IPS-20b (cell line): ENCODE measurements at regions not wholly inside any gene's neighbourhood (a gene's known extent, or its start where the extent isn't known, plus 50 kb on each side); places are given as distances from the start of the nearest gene placed in this dataset.

ENCODE experiments used
- H3K27ac ChIP-seq: one replicate; pipeline ENCODE4 v1.5.1; 2013; ENCODE audit warnings: low read length
- H3K27me3 ChIP-seq: 2 replicates; pipeline ENCODE4 v1.6.1; 2013; ENCODE audit warnings: mild to moderate bottlenecking, low read length, inconsistent platforms; ENCODE audit not compliant: insufficient read depth
- H3K36me3 ChIP-seq: 2 replicates; pipeline ENCODE4 v1.6.1; 2013; ENCODE audit warnings: low read depth, mild to moderate bottlenecking, inconsistent platforms, low read length, moderate library complexity; ENCODE audit not compliant: insufficient read depth
- H3K4me1 ChIP-seq: 2 replicates; pipeline ENCODE4 v1.6.1; 2013; ENCODE audit warnings: mild to moderate bottlenecking, control low read depth, inconsistent platforms, low read length, moderate library complexity; ENCODE audit not compliant: insufficient read depth
- H3K4me3 ChIP-seq: 2 replicates; pipeline ENCODE4 v1.5.1; 2013; ENCODE audit warnings: mild to moderate bottlenecking, low read length, inconsistent platforms
- H3K9ac ChIP-seq: 2 replicates; pipeline ENCODE4 v1.6.1; 2013; ENCODE audit warnings: low read depth, mild to moderate bottlenecking, inconsistent platforms, low read length, moderate library complexity
- H3K9me3 ChIP-seq: 2 replicates; pipeline ENCODE4 v1.6.1; 2013; ENCODE audit warnings: mild to moderate bottlenecking, low read depth, low read length, inconsistent platforms; ENCODE audit not compliant: insufficient read depth

DNA sequence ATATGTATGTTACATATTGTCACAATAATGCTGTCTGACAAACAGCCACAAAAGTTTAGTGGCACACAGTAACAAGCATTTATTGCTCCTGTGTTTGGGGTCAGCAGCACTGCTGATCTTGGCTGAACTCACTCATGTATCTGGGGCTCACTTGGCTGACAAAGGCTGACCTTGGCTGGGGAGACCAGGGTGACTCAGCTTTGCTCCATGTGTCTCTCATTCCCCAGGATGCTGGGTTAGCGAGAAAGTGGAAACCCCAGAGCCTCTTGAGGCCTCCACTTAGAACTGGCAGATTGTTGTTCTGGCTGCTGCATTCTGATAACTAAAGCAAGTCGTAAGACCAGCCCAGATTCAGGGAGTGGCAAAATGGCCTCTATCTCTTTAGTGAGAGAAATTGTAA lies 217.3 kb upstream of the HABP2 start:
- Histone ChIP-seq H3K9me3 (peaks cover 5% of the 10 kb centered on the region; the same call in 1 of the 2 replicates), H3K36me3 (no peaks in the 10 kb centered on the region), H3K9ac (no peak overlapping the region), H3K4me3 (no peak overlapping the region), H3K27ac (no peak overlapping the region), H3K27me3 (no peaks in the 10 kb centered on the region), H3K4me1 (0 out of 2 replicates have a peak, but pooled peaks cover 4% of the 10 kb centered on the region)

DNA sequence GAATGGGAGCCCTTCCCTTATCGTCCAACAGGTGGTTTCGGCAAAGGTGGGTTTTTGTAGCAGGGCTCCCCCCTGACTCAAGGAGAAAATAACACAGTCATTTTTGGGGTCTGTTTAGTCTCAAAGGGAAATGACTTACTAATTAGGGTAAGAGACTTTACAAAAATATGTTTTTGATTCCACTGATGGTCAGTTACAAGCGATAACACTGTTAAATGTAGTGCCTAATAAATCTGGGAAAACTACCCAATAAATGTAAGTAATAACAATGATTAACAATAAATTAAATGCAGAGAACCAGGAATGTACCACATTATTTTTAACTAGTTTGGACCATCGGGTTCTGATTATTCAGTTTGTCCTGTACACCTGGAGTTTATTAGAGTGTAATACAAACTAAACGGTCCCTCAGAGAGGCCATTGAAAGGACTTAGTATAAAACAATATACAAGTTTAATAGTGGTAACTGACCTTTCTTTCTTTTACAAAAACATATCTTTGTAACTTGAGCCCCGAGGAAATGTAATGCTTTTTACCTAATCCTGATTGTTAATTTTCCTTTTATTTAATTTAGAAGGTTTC lies 216.2 kb upstream of the HABP2 start:
- no peaks in the 10 kb centered on the region for H3K36me3 ChIP-seq
- H3K4me1 ChIP-seq, result 0 out of 2 replicates have a peak, but pooled peaks cover 4% of the 10 kb centered on the region
- H3K9me3 ChIP-seq, result peaks cover 5% of the 10 kb centered on the region; the same call in 1 of the 2 replicates
- no peak overlapping the region for H3K4me3 ChIP-seq
- no peak overlapping the region for H3K27ac ChIP-seq
- no peaks in the 10 kb centered on the region for H3K27me3 ChIP-seq
- no peak overlapping the region for H3K9ac ChIP-seq

DNA sequence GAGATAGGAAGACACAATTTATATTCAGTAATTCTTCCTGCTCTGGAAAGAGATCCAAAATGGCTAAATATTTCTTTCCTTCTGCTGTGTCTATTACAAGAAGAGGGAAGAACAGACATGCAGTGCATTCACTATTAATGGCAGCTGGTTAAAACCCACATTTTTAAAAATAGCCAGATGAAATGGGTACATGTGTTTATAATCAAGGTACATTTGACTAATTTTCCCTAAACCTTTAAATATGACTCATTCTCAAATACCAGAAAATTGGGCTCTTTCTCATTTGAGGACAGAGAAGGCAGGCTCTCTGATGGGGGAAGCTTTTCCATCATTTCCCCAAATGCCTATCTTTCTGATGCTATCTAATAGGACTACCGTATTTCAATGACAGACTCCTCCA lies 215.7 kb upstream of the HABP2 start:
- peaks cover 5% of the 10 kb centered on the region; the same call in 1 of the 2 replicates for H3K9me3 ChIP-seq
- H3K27me3 ChIP-seq, result no peaks in the 10 kb centered on the region
- H3K4me1 ChIP-seq, result 0 out of 2 replicates have a peak, but pooled peaks cover 4% of the 10 kb centered on the region
- no peak overlapping the region for H3K27ac ChIP-seq
- H3K4me3 ChIP-seq, result no peak overlapping the region
- no peak overlapping the region for H3K9ac ChIP-seq
- H3K36me3 ChIP-seq, result no peaks in the 10 kb centered on the region

DNA sequence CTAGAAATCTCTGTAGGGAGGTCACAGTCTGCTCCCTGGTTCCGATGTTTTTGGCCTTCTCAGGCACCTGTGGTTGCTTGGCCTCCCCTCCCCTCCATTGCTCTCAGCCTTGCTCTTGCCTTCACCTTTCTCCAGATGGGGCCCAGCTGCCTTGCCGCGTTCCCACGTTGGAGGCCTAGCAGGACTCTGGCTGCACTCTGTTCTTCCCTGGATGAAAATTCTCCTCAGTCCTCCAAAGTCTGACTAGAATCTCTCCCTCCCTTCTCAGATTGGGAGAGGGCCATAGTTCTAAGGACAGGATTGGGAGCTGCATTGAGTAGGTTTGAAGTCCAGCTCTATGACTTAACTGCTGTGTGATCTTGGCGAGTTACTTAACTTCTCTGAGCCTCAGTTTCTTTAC lies 213.7 kb upstream of the HABP2 start:
- H3K4me1 ChIP-seq, result 0 out of 2 replicates have a peak, but pooled peaks cover 4% of the 10 kb centered on the region
- H3K4me3 ChIP-seq, result no peak overlapping the region
- H3K9me3 ChIP-seq, result peaks cover 3% of the 10 kb centered on the region; the same call in 1 of the 2 replicates
- no peak overlapping the region for H3K27ac ChIP-seq
- H3K9ac ChIP-seq, result no peak overlapping the region
- no peaks in the 10 kb centered on the region for H3K36me3 ChIP-seq
- H3K27me3 ChIP-seq, result no peaks in the 10 kb centered on the region

DNA sequence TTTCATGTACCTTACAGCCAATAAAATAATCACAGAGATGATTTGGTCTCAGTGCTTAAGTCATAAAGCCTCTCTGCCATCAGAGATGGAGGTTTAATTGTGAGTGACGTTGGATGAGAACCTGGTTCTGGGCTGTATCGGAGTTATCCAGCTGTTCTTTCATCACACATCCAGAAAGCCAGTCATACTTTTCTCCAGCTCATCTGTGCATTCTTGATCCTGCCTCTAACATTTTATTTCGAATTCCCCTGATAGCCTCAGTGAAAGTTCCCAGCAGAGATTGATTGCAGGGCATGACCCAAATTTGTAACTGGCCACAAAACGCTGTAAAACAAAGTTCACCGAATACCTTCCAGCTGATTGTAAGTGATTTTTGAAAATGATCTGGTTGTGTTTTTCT lies 212.6 kb upstream of the HABP2 start:
- Histone ChIP-seq H3K27me3 (no peaks in the 10 kb centered on the region), H3K9me3 (no peaks in the 10 kb centered on the region)

DNA sequence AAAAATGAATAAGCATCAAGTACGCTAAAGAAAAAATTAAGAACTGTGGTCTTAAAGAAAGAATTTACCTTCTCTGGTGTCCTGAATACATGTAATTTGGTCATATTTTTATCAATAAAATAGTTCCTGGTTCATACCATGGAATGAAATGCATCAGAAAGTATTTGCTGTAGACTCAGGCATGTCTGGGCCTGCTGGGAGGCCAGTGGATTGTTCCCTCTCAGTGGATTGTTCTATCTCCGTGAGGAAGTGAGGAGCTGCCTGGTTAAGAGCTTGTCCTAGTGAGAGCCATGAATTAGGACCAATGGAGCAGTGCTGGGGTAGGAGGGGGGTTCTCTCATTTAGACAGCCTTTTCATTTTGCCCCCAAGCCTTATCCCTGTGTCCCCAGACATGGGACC lies 211.7 kb upstream of the HABP2 start:
- Histone ChIP-seq H3K27me3 (no peaks in the 10 kb centered on the region), H3K9ac (no peak overlapping the region), H3K9me3 (no peaks in the 10 kb centered on the region), H3K4me3 (no peak overlapping the region), H3K36me3 (no peaks in the 10 kb centered on the region), H3K27ac (no peak overlapping the region), H3K4me1 (peaks cover 8% of the 10 kb centered on the region; the same call in 1 of the 2 replicates)

More for the DNA sequence above, 212.6 kb upstream of the HABP2 start:
- Histone ChIP-seq H3K4me3 (no peak overlapping the region), H3K4me1 (peaks cover 3% of the 10 kb centered on the region; the same call in 1 of the 2 replicates), H3K36me3 (no peaks in the 10 kb centered on the region), H3K27ac (no peak overlapping the region), H3K9ac (no peak overlapping the region)

DNA sequence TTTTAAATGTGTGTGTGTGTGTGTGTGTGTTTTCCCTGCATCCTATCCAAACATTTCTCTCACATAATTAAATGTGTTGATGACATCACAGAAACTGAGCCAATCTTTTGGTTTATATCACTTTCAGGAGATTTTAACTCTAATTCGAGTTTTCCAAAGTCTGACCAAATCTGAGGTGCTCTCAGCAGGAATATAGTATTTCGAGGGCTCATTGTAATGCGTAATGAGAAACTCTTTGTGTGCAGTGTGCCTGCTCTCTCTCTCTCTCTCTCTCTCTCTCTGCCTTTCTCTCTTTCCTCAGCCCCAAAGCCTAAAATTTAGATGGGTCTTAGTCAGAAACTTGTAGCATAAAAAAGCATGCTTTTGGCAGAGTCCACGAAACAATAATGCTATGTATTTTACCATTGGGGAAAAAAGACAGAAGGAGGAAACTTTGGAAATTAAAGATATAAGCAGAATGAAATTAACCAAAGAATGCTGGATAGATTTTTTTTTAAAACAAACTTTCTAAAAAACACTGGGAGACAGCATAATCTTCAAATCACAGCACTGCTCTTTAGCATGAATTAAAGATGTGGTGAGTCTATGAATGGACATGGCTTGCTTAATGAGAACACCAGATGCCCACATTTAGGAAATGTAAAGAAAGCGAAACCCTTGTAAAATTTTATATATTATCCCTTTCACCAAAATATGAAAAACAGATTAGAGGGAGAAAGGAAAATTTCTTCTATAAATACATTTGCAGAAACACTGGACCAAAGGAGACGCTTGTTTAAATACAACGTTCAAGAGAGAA lies 206.8 kb upstream of the HABP2 start:
- Histone ChIP-seq H3K9ac (no peak overlapping the region), H3K27ac (no peak overlapping the region), H3K27me3 (0 out of 2 replicates have a peak, but pooled peaks cover 3% of the 10 kb centered on the region), H3K9me3 (no peaks in the 10 kb centered on the region), H3K4me3 (peak overlapping the region; percentile 2; the same call in 1 of the 2 replicates), H3K4me1 (peaks cover 8% of the 10 kb centered on the region; the same call in 1 of the 2 replicates), H3K36me3 (no peaks in the 10 kb centered on the region)

DNA sequence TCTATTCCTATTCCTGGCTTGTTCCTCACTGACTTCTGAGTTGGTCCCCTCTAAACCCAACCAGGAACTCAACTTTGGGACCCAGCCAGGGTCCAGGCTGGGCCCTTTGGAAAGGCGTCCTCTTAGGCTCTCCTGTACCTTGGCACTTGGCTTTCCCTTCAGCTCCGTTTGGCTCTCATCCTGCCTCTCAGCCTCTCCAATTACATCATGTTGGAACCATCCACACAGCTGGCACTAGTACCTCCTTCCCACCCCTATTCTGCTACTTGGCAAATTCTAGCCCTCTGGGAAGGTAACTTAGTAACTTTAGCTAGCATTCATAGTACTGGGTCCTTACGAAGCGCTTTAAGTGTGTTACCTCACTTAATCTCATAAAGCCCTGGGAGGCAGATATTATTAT lies 205.3 kb upstream of the HABP2 start:
- Histone ChIP-seq H3K27ac (no peak overlapping the region), H3K27me3 (0 out of 2 replicates have a peak, but pooled peaks cover 3% of the 10 kb centered on the region), H3K9me3 (no peaks in the 10 kb centered on the region), H3K9ac (no peak overlapping the region), H3K4me3 (no peak overlapping the region), H3K4me1 (peaks cover 8% of the 10 kb centered on the region; the same call in 1 of the 2 replicates), H3K36me3 (no peaks in the 10 kb centered on the region)

DNA sequence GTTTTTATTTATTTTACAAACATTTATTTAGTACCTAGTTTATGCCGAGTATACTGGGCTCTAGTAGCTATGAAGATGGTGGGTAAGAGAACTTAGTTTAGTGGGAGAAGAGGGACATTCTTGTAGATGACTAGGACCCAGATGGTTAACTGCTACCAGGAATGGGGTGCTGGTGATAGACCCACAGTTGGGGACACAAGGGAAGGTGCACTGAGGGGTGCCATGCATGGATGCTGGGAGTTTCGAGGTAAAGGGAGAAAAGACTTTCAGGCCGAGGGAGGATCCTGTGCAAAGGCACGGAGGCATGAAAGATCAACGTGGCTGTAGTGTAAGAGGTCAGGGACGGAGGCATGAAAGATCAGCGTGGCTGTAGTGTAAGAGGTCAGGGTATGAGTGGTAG lies 204.2 kb upstream of the HABP2 start:
- Histone ChIP-seq H3K4me1 (peaks cover 8% of the 10 kb centered on the region; the same call in 1 of the 2 replicates), H3K27ac (no peak overlapping the region), H3K9ac (no peak overlapping the region), H3K4me3 (no peak overlapping the region), H3K27me3 (0 out of 2 replicates have a peak, but pooled peaks cover 3% of the 10 kb centered on the region), H3K36me3 (no peaks in the 10 kb centered on the region), H3K9me3 (no peaks in the 10 kb centered on the region)

DNA sequence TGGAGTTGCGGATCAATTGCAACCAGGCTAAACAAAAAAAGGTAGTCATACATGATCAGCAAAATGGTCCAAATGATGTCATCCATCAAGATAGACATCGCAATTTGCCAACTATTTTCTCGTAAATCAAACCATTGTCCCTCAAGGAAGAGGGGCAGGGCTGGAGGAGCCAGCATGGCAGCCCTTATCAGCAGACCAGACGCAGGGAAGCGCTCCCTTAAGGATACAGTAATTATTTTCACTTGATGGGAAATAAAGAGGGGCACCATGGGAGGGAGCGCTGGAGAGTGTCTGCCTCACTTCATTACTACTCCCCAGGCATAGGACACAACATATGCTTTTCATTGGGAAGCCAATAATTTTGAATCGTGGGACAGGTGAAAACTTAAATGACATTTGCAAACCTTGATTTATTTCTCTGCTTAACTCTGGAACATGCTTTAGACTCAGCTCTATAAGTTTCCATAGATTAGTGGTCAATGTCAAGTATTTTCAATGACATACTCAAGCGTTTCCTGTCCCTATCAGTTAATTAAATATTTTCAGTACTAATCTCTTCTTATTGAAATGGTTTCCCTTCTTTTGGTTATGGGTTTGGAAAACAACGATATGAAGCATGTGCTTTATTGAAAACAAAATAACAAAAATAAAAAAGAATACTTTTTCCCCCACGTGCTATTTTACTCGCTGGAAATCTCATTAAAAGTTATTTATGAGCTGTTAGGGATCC lies 202.4 kb upstream of the HABP2 start:
- Histone ChIP-seq H3K36me3 (no peaks in the 10 kb centered on the region), H3K27ac (no peak overlapping the region), H3K27me3 (0 out of 2 replicates have a peak, but pooled peaks cover 3% of the 10 kb centered on the region), H3K4me3 (no peak overlapping the region), H3K4me1 (peaks cover 4% of the 10 kb centered on the region; the same call in 1 of the 2 replicates), H3K9ac (no peak overlapping the region), H3K9me3 (no peaks in the 10 kb centered on the region)

DNA sequence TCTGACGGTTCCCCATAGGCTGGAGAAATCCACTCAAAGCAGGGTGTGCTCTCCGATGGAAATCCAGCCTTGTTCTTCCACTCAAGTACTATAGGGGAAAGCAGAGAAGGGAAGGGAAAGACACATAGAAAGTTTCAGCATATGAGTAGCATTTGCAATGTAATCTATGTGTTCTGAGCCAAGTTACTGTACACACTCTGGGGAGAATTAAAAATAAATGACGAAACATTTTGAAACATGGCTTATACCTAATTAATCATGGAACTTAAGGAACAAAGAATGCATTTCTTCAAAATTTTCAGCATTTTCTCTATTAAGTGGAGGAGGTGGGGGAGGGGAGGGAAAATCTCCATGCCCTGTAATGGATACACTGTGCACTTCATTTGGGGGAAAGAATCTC lies 198.1 kb upstream of the HABP2 start:
- Histone ChIP-seq H3K9ac (no peak overlapping the region), H3K27me3 (no peaks in the 10 kb centered on the region), H3K36me3 (no peaks in the 10 kb centered on the region), H3K9me3 (no peaks in the 10 kb centered on the region), H3K4me3 (no peak overlapping the region), H3K4me1 (peaks cover 4% of the 10 kb centered on the region; the same call in 1 of the 2 replicates), H3K27ac (no peak overlapping the region)
